Liver (tissue), 3 donors: ENCODE measurements at regions not wholly inside any gene's neighbourhood (a gene's known extent, or its start where the extent isn't known, plus 50 kb on each side); places are given as distances from the start of the nearest gene placed in this dataset.

Source experiments
- EGR1 ChIP-seq, 2 donors: IDR thresholded peaks; 2 replicates each; pipeline ENCODE4 v1.6.1; 2016 to 2018; ENCODE audit warnings: antibody characterized with exemption in 2 of 2, low read depth in 2 of 2
- FOXA1 ChIP-seq: IDR thresholded peaks from 2 replicates; pipeline ENCODE4 v1.6.1; 2016; ENCODE audit warnings: antibody characterized with exemption
- HNF4A ChIP-seq, 2 donors: conservative IDR thresholded peaks; 2 replicates each; pipeline ENCODE4 v1.6.1; 2016; ENCODE audit warnings: antibody characterized with exemption in 2 of 2, mild to moderate bottlenecking in 2 of 2
- JUND ChIP-seq, 2 donors: IDR thresholded peaks; 2 replicates each; pipeline ENCODE4 v1.6.1; 2016; ENCODE audit warnings: antibody characterized with exemption in 2 of 2
- NR2F2 ChIP-seq: IDR thresholded peaks from 2 replicates; pipeline ENCODE4 v1.6.1; 2016; ENCODE audit warnings: antibody characterized with exemption
- RAD21 ChIP-seq, 2 donors: IDR thresholded peaks; 2 replicates each; pipeline ENCODE4 v1.6.1; 2016; ENCODE audit warnings: antibody characterized with exemption in 2 of 2, mild to moderate bottlenecking in 2 of 2
- RXRA ChIP-seq, 2 donors: IDR thresholded peaks; 2 replicates each; pipeline ENCODE4 v1.6.1; 2017 to 2018; ENCODE audit warnings: antibody characterized with exemption in 2 of 2, mild to moderate bottlenecking in 1 of 2
- SP1 ChIP-seq: IDR thresholded peaks from 2 replicates; pipeline ENCODE4 v1.6.1; 2018; ENCODE audit warnings: antibody characterized with exemption, mild to moderate bottlenecking
- TAF1 ChIP-seq: conservative IDR thresholded peaks from 2 replicates; pipeline ENCODE4 v1.6.1; 2016; ENCODE audit warnings: antibody characterized with exemption, mild to moderate bottlenecking
- YY1 ChIP-seq: IDR thresholded peaks from 2 replicates; pipeline ENCODE4 v1.6.1; 2016; ENCODE audit warnings: antibody characterized with exemption, mild to moderate bottlenecking
- TF ChIP-seq, protein P1 (sequence below): fragments of 150-350 bp; IDR thresholded peaks from 2 replicates; pipeline ENCODE4 v1.5.1; 2017; ENCODE audit warnings: improper control_type of control experiment, low read depth, low read length; ENCODE audit not compliant: missing input control
- TF ChIP-seq, protein P2 (sequence below): IDR thresholded peaks from 2 replicates; pipeline ENCODE4 v1.6.1; 2016; ENCODE audit warnings: antibody characterized with exemption, mild to moderate bottlenecking
- TF ChIP-seq, protein P3 (sequence below): IDR thresholded peaks from 2 replicates; pipeline ENCODE4 v1.6.1; 2016; ENCODE audit warnings: antibody characterized with exemption
- TF ChIP-seq, protein P4 (sequence below): IDR thresholded peaks from 2 replicates; pipeline ENCODE4 v1.6.1; 2016; ENCODE audit warnings: antibody characterized with exemption
- donor health status: healthy.
- donor health status: healthy.

DNA sequence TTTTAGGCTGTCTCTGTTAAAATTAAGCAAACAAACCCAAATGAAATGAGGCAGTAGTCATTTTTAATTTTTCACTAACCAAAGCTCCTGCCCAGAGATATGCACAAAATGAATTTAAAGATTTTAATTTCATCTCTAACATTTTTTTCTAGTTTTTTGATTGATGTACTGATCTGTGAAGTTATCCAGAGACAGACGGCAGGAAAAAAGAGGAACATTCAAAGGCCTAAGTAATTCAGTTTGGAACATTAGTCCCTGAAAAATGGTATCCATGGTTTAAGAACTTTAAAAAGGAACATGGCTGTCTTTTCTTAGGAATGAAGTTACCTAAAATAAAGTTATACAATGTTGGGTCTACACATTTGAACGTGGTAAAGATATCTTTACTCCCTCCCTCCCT, 498.8 kb upstream of the LMO3 start:
- TF ChIP-seq, protein P1, sequence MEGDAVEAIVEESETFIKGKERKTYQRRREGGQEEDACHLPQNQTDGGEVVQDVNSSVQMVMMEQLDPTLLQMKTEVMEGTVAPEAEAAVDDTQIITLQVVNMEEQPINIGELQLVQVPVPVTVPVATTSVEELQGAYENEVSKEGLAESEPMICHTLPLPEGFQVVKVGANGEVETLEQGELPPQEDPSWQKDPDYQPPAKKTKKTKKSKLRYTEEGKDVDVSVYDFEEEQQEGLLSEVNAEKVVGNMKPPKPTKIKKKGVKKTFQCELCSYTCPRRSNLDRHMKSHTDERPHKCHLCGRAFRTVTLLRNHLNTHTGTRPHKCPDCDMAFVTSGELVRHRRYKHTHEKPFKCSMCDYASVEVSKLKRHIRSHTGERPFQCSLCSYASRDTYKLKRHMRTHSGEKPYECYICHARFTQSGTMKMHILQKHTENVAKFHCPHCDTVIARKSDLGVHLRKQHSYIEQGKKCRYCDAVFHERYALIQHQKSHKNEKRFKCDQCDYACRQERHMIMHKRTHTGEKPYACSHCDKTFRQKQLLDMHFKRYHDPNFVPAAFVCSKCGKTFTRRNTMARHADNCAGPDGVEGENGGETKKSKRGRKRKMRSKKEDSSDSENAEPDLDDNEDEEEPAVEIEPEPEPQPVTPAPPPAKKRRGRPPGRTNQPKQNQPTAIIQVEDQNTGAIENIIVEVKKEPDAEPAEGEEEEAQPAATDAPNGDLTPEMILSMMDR = no peak
- TF ChIP-seq RAD21 (IDR thresholded peaks at IDR 0.05) = no peak
- TF ChIP-seq RXRA (IDR thresholded peaks at IDR 0.05) = no peak
- TF ChIP-seq TAF1 = no peak
- TF ChIP-seq JUND (IDR thresholded peaks at IDR 0.05) = no peak
- TF ChIP-seq, protein P2, sequence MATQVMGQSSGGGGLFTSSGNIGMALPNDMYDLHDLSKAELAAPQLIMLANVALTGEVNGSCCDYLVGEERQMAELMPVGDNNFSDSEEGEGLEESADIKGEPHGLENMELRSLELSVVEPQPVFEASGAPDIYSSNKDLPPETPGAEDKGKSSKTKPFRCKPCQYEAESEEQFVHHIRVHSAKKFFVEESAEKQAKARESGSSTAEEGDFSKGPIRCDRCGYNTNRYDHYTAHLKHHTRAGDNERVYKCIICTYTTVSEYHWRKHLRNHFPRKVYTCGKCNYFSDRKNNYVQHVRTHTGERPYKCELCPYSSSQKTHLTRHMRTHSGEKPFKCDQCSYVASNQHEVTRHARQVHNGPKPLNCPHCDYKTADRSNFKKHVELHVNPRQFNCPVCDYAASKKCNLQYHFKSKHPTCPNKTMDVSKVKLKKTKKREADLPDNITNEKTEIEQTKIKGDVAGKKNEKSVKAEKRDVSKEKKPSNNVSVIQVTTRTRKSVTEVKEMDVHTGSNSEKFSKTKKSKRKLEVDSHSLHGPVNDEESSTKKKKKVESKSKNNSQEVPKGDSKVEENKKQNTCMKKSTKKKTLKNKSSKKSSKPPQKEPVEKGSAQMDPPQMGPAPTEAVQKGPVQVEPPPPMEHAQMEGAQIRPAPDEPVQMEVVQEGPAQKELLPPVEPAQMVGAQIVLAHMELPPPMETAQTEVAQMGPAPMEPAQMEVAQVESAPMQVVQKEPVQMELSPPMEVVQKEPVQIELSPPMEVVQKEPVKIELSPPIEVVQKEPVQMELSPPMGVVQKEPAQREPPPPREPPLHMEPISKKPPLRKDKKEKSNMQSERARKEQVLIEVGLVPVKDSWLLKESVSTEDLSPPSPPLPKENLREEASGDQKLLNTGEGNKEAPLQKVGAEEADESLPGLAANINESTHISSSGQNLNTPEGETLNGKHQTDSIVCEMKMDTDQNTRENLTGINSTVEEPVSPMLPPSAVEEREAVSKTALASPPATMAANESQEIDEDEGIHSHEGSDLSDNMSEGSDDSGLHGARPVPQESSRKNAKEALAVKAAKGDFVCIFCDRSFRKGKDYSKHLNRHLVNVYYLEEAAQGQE = no peak
- TF ChIP-seq NR2F2 = no peak
- TF ChIP-seq, protein P3, sequence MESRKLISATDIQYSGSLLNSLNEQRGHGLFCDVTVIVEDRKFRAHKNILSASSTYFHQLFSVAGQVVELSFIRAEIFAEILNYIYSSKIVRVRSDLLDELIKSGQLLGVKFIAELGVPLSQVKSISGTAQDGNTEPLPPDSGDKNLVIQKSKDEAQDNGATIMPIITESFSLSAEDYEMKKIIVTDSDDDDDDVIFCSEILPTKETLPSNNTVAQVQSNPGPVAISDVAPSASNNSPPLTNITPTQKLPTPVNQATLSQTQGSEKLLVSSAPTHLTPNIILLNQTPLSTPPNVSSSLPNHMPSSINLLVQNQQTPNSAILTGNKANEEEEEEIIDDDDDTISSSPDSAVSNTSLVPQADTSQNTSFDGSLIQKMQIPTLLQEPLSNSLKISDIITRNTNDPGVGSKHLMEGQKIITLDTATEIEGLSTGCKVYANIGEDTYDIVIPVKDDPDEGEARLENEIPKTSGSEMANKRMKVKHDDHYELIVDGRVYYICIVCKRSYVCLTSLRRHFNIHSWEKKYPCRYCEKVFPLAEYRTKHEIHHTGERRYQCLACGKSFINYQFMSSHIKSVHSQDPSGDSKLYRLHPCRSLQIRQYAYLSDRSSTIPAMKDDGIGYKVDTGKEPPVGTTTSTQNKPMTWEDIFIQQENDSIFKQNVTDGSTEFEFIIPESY = no peak
- TF ChIP-seq, protein P4, sequence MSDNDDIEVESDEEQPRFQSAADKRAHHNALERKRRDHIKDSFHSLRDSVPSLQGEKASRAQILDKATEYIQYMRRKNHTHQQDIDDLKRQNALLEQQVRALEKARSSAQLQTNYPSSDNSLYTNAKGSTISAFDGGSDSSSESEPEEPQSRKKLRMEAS = no peak
- TF ChIP-seq YY1 = no peak
- TF ChIP-seq HNF4A (conservative IDR thresholded peaks at IDR 0.05) = no peak
- TF ChIP-seq EGR1 (IDR thresholded peaks at IDR 0.05; ENCODE audit: low read depth in 2 of 2) = no peak
- TF ChIP-seq SP1 = no peak
- TF ChIP-seq FOXA1 = no peak
